GM12878 (cell line): ENCODE measurements at regions not wholly inside any gene's neighbourhood (a gene's known extent, or its start where the extent isn't known, plus 50 kb on each side); places are given as distances from the start of the nearest gene placed in this dataset.

Source experiments
- ATAC-seq: fragments of 200-7000 bp; cut with Tn5 transposase; 3 replicates; pipeline ENCODE4 v1.9.1; 2020; ENCODE audit warnings: mild to moderate bottlenecking, moderate library complexity
- BruUV-seq: library from RNA; stranded (reverse); fragments of 400-500 nt; replicated peaks from 2 replicates; lab custom pipeline; 2021; lab: Mats Ljungman, UMichigan
- CTCF ChIA-PET: fragments of 300-600 bp; sonication (Branson Sonifier 250); formaldehyde crosslinking; extraction: SDS; loops from one replicate; lab custom pipeline; 2021; ENCODE audit warnings: inconsistent platforms; lab: Yijun Ruan, JAX
- POLR2A ChIA-PET: fragments of 350-600 bp; formaldehyde crosslinking; extraction: SDS; loops from one replicate; lab custom pipeline; 2021; ENCODE audit warnings: inconsistent platforms; lab: Charles Lee
- RAD21 ChIA-PET: fragments of 300-600 bp; sonication (Branson Sonifier 250); formaldehyde crosslinking; loops from one replicate; lab custom pipeline; 2023; ENCODE audit warnings: antibody characterized with exemption; ENCODE audit not compliant: unreplicated experiment; lab: Charles Lee
- SMC1A ChIA-PET: fragments of 300-600 bp; sonication (Branson Sonifier 250); formaldehyde crosslinking; loops from one replicate; lab custom pipeline; 2023; ENCODE audit not compliant: unreplicated experiment, uncharacterized antibody; lab: Charles Lee
- DNase-seq: peaks from one replicate; pipeline ENCODE4 v3.0.0-alpha.2; 2011; ENCODE audit warnings: low read depth, low spot score
- FAIRE-seq: peaks from 3 replicates; lab custom pipeline; 2011; peaks lifted over from hg19 to GRCh38; lab: Jason Lieb, UNC
- H2AFZ ChIP-seq: 2 replicates; pipeline ENCODE4 v1.6.0; 2011; ENCODE audit warnings: low read depth, low read length, control low read depth; ENCODE audit not compliant: control insufficient read depth
- H3K27ac ChIP-seq: 2 replicates; pipeline ENCODE4 v1.5.1; 2011; ENCODE audit warnings: control low read depth; ENCODE audit not compliant: control insufficient read depth, insufficient read depth
- H3K27me3 ChIP-seq, 2 experiments: replicated peaks in 1 of 2; 2 replicates each; pipeline versions ENCODE4 v1.6.0 to v1.6.1; 2011; ENCODE audit warnings: low read length in 1 of 2; ENCODE audit not compliant: control insufficient read depth in 2 of 2, insufficient read depth in 2 of 2
- H3K36me3 ChIP-seq, 2 experiments: 2 replicates each; pipeline ENCODE4 v1.5.1; 2011; ENCODE audit warnings: low read length in 1 of 2; ENCODE audit not compliant: control insufficient read depth in 2 of 2, insufficient read depth in 2 of 2
- H3K4me1 ChIP-seq: 2 replicates; pipeline ENCODE4 v1.6.1; 2011; ENCODE audit warnings: mild to moderate bottlenecking, low read length, moderate library complexity, mixed read lengths; ENCODE audit not compliant: control insufficient read depth, insufficient read depth
- H3K4me2 ChIP-seq: 2 replicates; pipeline ENCODE4 v1.6.0; 2011; ENCODE audit warnings: control low read depth; ENCODE audit not compliant: control insufficient read depth, insufficient read depth
- H3K4me3 ChIP-seq: fragments of 200-600 bp; sonication (generic); 2 replicates; pipeline ENCODE4 v1.5.1; 2016
- H3K79me2 ChIP-seq: 2 replicates; pipeline ENCODE4 v1.6.0; 2011; ENCODE audit warnings: low read length; ENCODE audit not compliant: control insufficient read depth, insufficient read depth
- H3K9ac ChIP-seq: 2 replicates; pipeline ENCODE4 v1.8.0; 2011; ENCODE audit warnings: low read length, control low read depth, mixed read lengths; ENCODE audit not compliant: control insufficient read depth, insufficient read depth
- H3K9me3 ChIP-seq: replicated peaks from 3 replicates; pipeline ENCODE4 v1.5.1; 2011; ENCODE audit warnings: mild to moderate bottlenecking, low read length; ENCODE audit not compliant: control insufficient read depth, insufficient read depth
- H4K20me1 ChIP-seq: 2 replicates; pipeline ENCODE4 v1.6.0; 2011; ENCODE audit not compliant: control insufficient read depth, insufficient read depth
- ATF7 ChIP-seq: fragments of 450-650 bp; IDR thresholded peaks from 2 replicates; pipeline ENCODE4 v1.6.1; 2016; ENCODE audit warnings: low read depth, mild to moderate bottlenecking
- CHD4 ChIP-seq: fragments of 200-600 bp; sonication (generic); IDR thresholded peaks from 2 replicates; pipeline ENCODE4 v1.6.1; 2016; ENCODE audit warnings: mild to moderate bottlenecking
- HDAC6 ChIP-seq: fragments of 200-600 bp; sonication (generic); IDR thresholded peaks from one replicate; pipeline ENCODE4 v1.8.0; 2017; ENCODE audit warnings: antibody characterized with exemption; ENCODE audit not compliant: unreplicated experiment
- IKZF2 ChIP-seq, 2 experiments: fragments of 450-650 bp; IDR thresholded peaks; 2 replicates each; pipeline ENCODE4 v1.6.1; 2017; ENCODE audit warnings: mild to moderate bottlenecking in 2 of 2, moderate library complexity in 2 of 2
- MTA3 ChIP-seq: IDR thresholded peaks from 2 replicates; pipeline ENCODE4 v1.6.1; 2012; ENCODE audit warnings: low read length, inconsistent platforms, borderline replicate concordance
- NRF1 ChIP-seq: conservative IDR thresholded peaks from 2 replicates; pipeline ENCODE4 v1.6.1; 2011; ENCODE audit warnings: mild to moderate bottlenecking, low read depth, low read length, improper control_type of control experiment
- POU2F2 ChIP-seq: IDR thresholded peaks from 3 replicates; pipeline ENCODE4 v1.6.1; 2011; ENCODE audit warnings: low read depth, mild to moderate bottlenecking, low read length, borderline replicate concordance
- RB1 ChIP-seq: fragments of 450-650 bp; formaldehyde crosslinking; IDR thresholded peaks from 2 replicates; pipeline ENCODE4 v1.6.1; 2017; ENCODE audit warnings: mild to moderate bottlenecking, borderline replicate concordance
- RUNX3 ChIP-seq: IDR thresholded peaks from 2 replicates; pipeline ENCODE4 v1.6.1; 2012; ENCODE audit warnings: low read length, inconsistent platforms
- SMAD5 ChIP-seq: IDR thresholded peaks from 2 replicates; pipeline ENCODE4 v1.6.1; 2016; ENCODE audit warnings: antibody characterized with exemption, low read depth
- TARDBP ChIP-seq: IDR thresholded peaks from 2 replicates; pipeline ENCODE4 v1.6.1; 2016; ENCODE audit warnings: borderline replicate concordance
- TCF12 ChIP-seq: IDR thresholded peaks from 2 replicates; pipeline ENCODE4 v1.6.1; 2011; ENCODE audit warnings: low read depth, mild to moderate bottlenecking, low read length
- TCF3 ChIP-seq: IDR thresholded peaks from 2 replicates; pipeline ENCODE4 v1.6.1; 2012; ENCODE audit warnings: low read depth, mild to moderate bottlenecking, low read length, borderline replicate concordance; ENCODE audit not compliant: insufficient read depth
- ZZZ3 ChIP-seq: IDR thresholded peaks from 2 replicates; pipeline ENCODE4 v1.6.1; 2011; ENCODE audit warnings: low read depth; ENCODE audit not compliant: control insufficient read depth, insufficient read length
- in situ Hi-C: fragments of 300-500 bp; cut with MboI; formaldehyde crosslinking; loops from 9 replicates; pipeline ENCODE4 v1.14.3; 2018; ENCODE audit warnings: mixed read lengths
- intact Hi-C: fragments of 100-400 bp; cut with micrococcal nuclease; formaldehyde crosslinking; loops from one replicate; pipeline ENCODE4 v1.14.2; 2022; ENCODE audit not compliant: unreplicated experiment
- TF ChIP-seq, protein P1 (sequence below): fragments of 450-650 bp; IDR thresholded peaks from 2 replicates; pipeline ENCODE4 v1.6.1; 2016; ENCODE audit warnings: mild to moderate bottlenecking
- TF ChIP-seq, protein P2 (sequence below): fragments of 450-650 bp; conservative IDR thresholded peaks from 2 replicates; pipeline ENCODE4 v1.6.1; 2017; ENCODE audit warnings: mild to moderate bottlenecking, moderate library complexity
- TF ChIP-seq, protein P3 (sequence below): IDR thresholded peaks from 2 replicates; pipeline ENCODE4 v1.6.1; 2012; ENCODE audit warnings: low read depth, low read length, improper control_type of control experiment
- TF ChIP-seq, protein P4 (sequence below): IDR thresholded peaks from 2 replicates; pipeline ENCODE4 v1.6.1; 2012; ENCODE audit warnings: low read depth, low read length, improper control_type of control experiment

DNA sequence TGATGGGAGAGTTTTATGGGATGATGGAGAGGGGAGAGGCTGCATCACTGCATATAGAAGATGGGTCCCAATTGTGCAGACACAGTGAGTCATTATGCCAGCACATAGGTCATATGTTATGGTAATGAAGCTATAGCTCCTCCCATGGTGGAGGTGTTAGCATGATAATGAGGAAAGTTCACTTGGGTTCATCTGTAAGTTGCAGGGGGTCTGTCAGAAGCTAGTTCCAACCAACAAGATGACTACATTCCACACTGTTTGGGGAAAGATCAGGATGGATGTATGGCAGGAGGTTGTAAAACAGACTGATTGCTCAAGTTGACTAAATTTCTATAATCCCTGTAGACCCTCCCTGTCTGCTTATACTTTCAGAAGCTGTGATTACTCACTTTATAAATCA, 561.3 kb downstream of the C12orf50 start:
- no TSS peak for BruUV-seq
- ChIA-PET CTCF (no interaction called here), RAD21 (no interaction called here), POLR2A (no interaction called here), SMC1A (no interaction called here)
- ATAC-seq (no peak), DNase-seq (no peak), FAIRE-seq (no peak)
- Histone ChIP-seq H2AFZ (no peak overlapping the region), H3K79me2 (no peaks in the 10 kb centered on the region), H3K4me2 (no peak overlapping the region), H3K27me3 (no peaks in the 10 kb centered on the region), H3K4me3 (no peak overlapping the region), H3K9ac (no peak overlapping the region), H4K20me1 (no peaks in the 10 kb centered on the region), H3K4me1 (no peaks in the 10 kb centered on the region), H3K36me3 (no peaks in the 10 kb centered on the region), H3K9me3 (no peaks in the 10 kb centered on the region), H3K27ac (no peak overlapping the region)
- in situ Hi-C loops, result no loop called here
- intact Hi-C loops, result no loop called here
- TF ChIP-seq POU2F2 (no peak), SMAD5 (no peak), TCF3 (no peak), IKZF2 (IDR thresholded peaks at IDR 0.05) (no peak), RUNX3 (no peak), NRF1 (no peak), TCF12 (no peak), ATF7 (no peak), MTA3 (no peak), CHD4 (no peak), HDAC6 (no peak), TARDBP (no peak), RB1 (no peak), ZZZ3 (no peak)
- TF ChIP-seq, protein P1, sequence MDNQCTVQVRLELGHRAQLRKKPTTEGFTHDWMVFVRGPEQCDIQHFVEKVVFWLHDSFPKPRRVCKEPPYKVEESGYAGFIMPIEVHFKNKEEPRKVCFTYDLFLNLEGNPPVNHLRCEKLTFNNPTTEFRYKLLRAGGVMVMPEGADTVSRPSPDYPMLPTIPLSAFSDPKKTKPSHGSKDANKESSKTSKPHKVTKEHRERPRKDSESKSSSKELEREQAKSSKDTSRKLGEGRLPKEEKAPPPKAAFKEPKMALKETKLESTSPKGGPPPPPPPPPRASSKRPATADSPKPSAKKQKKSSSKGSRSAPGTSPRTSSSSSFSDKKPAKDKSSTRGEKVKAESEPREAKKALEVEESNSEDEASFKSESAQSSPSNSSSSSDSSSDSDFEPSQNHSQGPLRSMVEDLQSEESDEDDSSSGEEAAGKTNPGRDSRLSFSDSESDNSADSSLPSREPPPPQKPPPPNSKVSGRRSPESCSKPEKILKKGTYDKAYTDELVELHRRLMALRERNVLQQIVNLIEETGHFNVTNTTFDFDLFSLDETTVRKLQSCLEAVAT, result no peak
- TF ChIP-seq, protein P2, sequence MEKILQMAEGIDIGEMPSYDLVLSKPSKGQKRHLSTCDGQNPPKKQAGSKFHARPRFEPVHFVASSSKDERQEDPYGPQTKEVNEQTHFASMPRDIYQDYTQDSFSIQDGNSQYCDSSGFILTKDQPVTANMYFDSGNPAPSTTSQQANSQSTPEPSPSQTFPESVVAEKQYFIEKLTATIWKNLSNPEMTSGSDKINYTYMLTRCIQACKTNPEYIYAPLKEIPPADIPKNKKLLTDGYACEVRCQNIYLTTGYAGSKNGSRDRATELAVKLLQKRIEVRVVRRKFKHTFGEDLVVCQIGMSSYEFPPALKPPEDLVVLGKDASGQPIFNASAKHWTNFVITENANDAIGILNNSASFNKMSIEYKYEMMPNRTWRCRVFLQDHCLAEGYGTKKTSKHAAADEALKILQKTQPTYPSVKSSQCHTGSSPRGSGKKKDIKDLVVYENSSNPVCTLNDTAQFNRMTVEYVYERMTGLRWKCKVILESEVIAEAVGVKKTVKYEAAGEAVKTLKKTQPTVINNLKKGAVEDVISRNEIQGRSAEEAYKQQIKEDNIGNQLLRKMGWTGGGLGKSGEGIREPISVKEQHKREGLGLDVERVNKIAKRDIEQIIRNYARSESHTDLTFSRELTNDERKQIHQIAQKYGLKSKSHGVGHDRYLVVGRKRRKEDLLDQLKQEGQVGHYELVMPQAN, result no peak
- TF ChIP-seq, protein P3, sequence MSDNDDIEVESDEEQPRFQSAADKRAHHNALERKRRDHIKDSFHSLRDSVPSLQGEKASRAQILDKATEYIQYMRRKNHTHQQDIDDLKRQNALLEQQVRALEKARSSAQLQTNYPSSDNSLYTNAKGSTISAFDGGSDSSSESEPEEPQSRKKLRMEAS, result no peak
- TF ChIP-seq, protein P4, sequence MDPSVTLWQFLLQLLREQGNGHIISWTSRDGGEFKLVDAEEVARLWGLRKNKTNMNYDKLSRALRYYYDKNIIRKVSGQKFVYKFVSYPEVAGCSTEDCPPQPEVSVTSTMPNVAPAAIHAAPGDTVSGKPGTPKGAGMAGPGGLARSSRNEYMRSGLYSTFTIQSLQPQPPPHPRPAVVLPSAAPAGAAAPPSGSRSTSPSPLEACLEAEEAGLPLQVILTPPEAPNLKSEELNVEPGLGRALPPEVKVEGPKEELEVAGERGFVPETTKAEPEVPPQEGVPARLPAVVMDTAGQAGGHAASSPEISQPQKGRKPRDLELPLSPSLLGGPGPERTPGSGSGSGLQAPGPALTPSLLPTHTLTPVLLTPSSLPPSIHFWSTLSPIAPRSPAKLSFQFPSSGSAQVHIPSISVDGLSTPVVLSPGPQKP, result no peak
